ENCODE measurements at regions not wholly inside any gene's neighbourhood (a gene's known extent, or its start where the extent isn't known, plus 50 kb on each side); places are given as distances from the start of the nearest gene placed in this dataset.

DNA sequence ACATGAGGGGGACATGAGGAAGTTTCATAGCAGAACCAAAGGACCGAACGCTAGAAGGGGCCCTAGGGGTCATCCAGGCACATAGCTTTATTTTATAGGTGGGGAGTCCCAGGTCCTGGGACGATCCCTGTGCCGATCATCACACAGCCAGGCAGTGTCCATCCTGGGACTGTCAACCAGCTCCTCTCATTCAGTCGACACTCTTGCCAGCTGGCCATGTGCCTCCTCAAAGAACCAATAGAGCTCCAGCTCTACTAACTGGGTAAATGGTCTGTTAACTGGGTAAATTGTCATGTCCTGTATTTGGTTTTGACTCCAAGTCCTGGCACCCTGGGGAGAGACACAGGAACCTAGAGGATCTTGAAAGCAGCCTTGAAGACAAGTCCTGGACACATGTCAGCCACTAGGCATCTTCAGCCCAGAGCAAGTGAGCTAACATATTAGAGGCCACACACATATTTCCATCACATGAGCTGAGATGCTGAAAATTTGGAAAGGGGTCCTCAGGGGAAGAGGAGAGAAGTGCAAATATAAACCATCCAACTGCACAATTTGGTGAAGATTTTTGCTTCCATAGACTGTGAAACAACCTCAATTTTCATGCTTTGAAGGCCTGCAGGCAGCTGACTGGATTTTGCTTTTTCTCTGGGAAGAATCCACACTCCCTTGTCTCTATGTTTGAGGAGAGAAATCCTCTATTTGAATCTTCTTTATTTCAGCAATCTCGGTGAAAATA is 361.1 kb upstream of the SLC14A2 start:
- WGBS, 2 experiments (ENCODE audit: extremely low coverage in 2 of 2, insufficient read length in 1 of 2) = no CpG with 5 or more reads among the region's 6 CpGs
- H3K18ac ChIP-seq (ENCODE audit: low read depth, low read length) = peak overlapping the region; percentile 85
- peak overlapping the region; percentile 97 for H2BK20ac ChIP-seq (ENCODE audit: low read depth, low read length)
- H2AK9ac ChIP-seq (replicated peaks; ENCODE audit: low read depth, low read length, poor library complexity) = peak overlapping the region; percentile 19
- no peak overlapping the region for H3K4me3 ChIP-seq (ENCODE audit: insufficient read depth, low read depth, low read length)
- H2BK5ac ChIP-seq (ENCODE audit: low read depth, low read length, poor library complexity, severe bottlenecking) = peak overlapping the region; percentile 86
- in situ Hi-C loops (cut with MboI; ENCODE audit: low sequenced_read_pairs) (no loop called here), intact Hi-C loops (cut with micrococcal nuclease) (loop anchor here (2.0 kb wide), 1 partner anchor 203 kb away; no protein-coding TSS in a partner anchor), dilution Hi-C loops (cut with HindIII; ENCODE audit: low sequenced_read_pairs, unreplicated experiment) (no loop called here)
- peak overlapping the region; percentile 98; the same call in 1 of the 2 replicates for H3K27ac ChIP-seq (ENCODE audit: insufficient read depth, low read length)
- no peaks in the 10 kb centered on the region for H3K36me3 ChIP-seq (ENCODE audit: control insufficient read depth, insufficient read depth, low read length)
- H3K9me1 ChIP-seq (ENCODE audit: insufficient read depth, low read length) = peaks cover 18% of the 10 kb centered on the region
- no peak for DNase-seq
- no TSS peak for BruUV-seq (replicated peaks)
- H3K23ac ChIP-seq (ENCODE audit: low read depth, low read length) = peak overlapping the region; percentile 95
- peak overlapping the region; percentile 21; the same call in 1 of the 2 replicates for H3K56ac ChIP-seq (ENCODE audit: extremely low read depth, insufficient read depth, low read length)
- H3K4me1 ChIP-seq (ENCODE audit: control insufficient read depth, insufficient read depth, low read length) = peaks cover 31% of the 10 kb centered on the region
- H2AFZ ChIP-seq (replicated peaks; ENCODE audit: low read length, poor library complexity) = no peak overlapping the region
- H2AK5ac ChIP-seq (ENCODE audit: low read depth, low read length) = peak overlapping the region; percentile 90; the same call in 1 of the 2 replicates
- no peak for ATAC-seq (ENCODE audit: low read depth)
- H2BK15ac ChIP-seq (ENCODE audit: low read depth, low read length) = peak overlapping the region; percentile 71; the same call in 2 of the 3 replicates
- H3K9ac ChIP-seq (ENCODE audit: low read depth, low read length) = peak overlapping the region; percentile 21; the same call in 1 of the 2 replicates
- peak overlapping the region; percentile 97 for H2BK120ac ChIP-seq (ENCODE audit: low read depth, low read length)
- TF ChIP-seq RFX5 (IDR thresholded peaks at IDR 0.05; ENCODE audit: low read depth, low read length) (no peak), CHD1 (IDR thresholded peaks at IDR 0.05; ENCODE audit: low read depth, low read length) (no peak), RAD21 (IDR thresholded peaks at IDR 0.05; ENCODE audit: low read length) (no peak), BHLHE40 (IDR thresholded peaks at IDR 0.05; ENCODE audit: low read depth, low read length) (no peak), MAZ (IDR thresholded peaks at IDR 0.05; ENCODE audit: borderline replicate concordance, low read depth, low read length) (no peak), FOS (IDR thresholded peaks at IDR 0.05; ENCODE audit: low read depth, low read length) (no peak), RCOR1 (IDR thresholded peaks at IDR 0.05; ENCODE audit: insufficient replicate concordance, low read length) (no peak), CEBPB (IDR thresholded peaks at IDR 0.05; ENCODE audit: low read depth, low read length) (no peak), MAFK (IDR thresholded peaks at IDR 0.05; ENCODE audit: low read depth, low read length) (no peak)
- TF ChIP-seq, protein P1, sequence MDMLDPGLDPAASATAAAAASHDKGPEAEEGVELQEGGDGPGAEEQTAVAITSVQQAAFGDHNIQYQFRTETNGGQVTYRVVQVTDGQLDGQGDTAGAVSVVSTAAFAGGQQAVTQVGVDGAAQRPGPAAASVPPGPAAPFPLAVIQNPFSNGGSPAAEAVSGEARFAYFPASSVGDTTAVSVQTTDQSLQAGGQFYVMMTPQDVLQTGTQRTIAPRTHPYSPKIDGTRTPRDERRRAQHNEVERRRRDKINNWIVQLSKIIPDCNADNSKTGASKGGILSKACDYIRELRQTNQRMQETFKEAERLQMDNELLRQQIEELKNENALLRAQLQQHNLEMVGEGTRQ (IDR thresholded peaks at IDR 0.05; ENCODE audit: low read depth, low read length) = no peak
- TF ChIP-seq, protein P2, sequence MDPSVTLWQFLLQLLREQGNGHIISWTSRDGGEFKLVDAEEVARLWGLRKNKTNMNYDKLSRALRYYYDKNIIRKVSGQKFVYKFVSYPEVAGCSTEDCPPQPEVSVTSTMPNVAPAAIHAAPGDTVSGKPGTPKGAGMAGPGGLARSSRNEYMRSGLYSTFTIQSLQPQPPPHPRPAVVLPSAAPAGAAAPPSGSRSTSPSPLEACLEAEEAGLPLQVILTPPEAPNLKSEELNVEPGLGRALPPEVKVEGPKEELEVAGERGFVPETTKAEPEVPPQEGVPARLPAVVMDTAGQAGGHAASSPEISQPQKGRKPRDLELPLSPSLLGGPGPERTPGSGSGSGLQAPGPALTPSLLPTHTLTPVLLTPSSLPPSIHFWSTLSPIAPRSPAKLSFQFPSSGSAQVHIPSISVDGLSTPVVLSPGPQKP (IDR thresholded peaks at IDR 0.05; ENCODE audit: borderline replicate concordance, low read depth, low read length) = no peak
- TF ChIP-seq, protein P3, sequence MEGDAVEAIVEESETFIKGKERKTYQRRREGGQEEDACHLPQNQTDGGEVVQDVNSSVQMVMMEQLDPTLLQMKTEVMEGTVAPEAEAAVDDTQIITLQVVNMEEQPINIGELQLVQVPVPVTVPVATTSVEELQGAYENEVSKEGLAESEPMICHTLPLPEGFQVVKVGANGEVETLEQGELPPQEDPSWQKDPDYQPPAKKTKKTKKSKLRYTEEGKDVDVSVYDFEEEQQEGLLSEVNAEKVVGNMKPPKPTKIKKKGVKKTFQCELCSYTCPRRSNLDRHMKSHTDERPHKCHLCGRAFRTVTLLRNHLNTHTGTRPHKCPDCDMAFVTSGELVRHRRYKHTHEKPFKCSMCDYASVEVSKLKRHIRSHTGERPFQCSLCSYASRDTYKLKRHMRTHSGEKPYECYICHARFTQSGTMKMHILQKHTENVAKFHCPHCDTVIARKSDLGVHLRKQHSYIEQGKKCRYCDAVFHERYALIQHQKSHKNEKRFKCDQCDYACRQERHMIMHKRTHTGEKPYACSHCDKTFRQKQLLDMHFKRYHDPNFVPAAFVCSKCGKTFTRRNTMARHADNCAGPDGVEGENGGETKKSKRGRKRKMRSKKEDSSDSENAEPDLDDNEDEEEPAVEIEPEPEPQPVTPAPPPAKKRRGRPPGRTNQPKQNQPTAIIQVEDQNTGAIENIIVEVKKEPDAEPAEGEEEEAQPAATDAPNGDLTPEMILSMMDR (conservative IDR thresholded peaks at IDR 0.05; ENCODE audit: low read depth, low read length) = no peak
- H4K91ac ChIP-seq (ENCODE audit: insufficient read depth, low read depth, low read length) = peak overlapping the region; percentile 93
- POLR2A ChIA-PET (ENCODE audit: unreplicated experiment) = no interaction called here
- no peak overlapping the region for H3K4me2 ChIP-seq (ENCODE audit: low read depth, low read length)
- H4K20me1 ChIP-seq (ENCODE audit: insufficient read depth, low read length) = no peaks in the 10 kb centered on the region
- peak overlapping the region; percentile 97 for H3K4ac ChIP-seq (ENCODE audit: low read depth, low read length)
- no peaks in the 10 kb centered on the region for H3K27me3 ChIP-seq (ENCODE audit: control insufficient read depth, insufficient read depth, low read length)
- H3K14ac ChIP-seq (replicated peaks; ENCODE audit: low read depth, low read length) = peak overlapping the region; percentile 93
- CTCF ChIA-PET = interaction anchor here (0.6 kb wide), 1 partner anchor 674 kb away, joined by 4 read pairs; no protein-coding TSS in a partner anchor
- H3K9me3 ChIP-seq (ENCODE audit: control insufficient read depth, insufficient read depth, low read length) = no peaks in the 10 kb centered on the region
- peak overlapping the region; percentile 78 for H4K5ac ChIP-seq (ENCODE audit: low read depth, low read length)
- no peaks in the 10 kb centered on the region for H3K79me1 ChIP-seq (ENCODE audit: low read depth in 1 of 2, low read length in 2 of 2)
- peak overlapping the region; percentile 29 to 88; a peak in 3 of 4 replicates for H4K8ac ChIP-seq (ENCODE audit: low read depth in 2 of 2, low read length in 2 of 2)

All from IMR-90 (cell line).